ENCODE measurements at regions not wholly inside any gene's neighbourhood (a gene's known extent, or its start where the extent isn't known, plus 50 kb on each side); places are given as distances from the start of the nearest gene placed in this dataset.

GRCh38 chrX:30015440-30015839 lies 199.9 kb upstream of the MAGEB2 start:
- POLR2A ChIA-PET, result no interaction called here
- no peak overlapping the region for H3K9ac ChIP-seq
- H2AFZ ChIP-seq (ENCODE audit: low read depth), result no peak overlapping the region
- 13% methylated on average over 3 of the region's 3 CpGs for WGBS (ENCODE audit: low lambda C conversion rate)
- no peak for DNase-seq
- no peak overlapping the region for H3K27ac ChIP-seq (ENCODE audit: low read depth in 2 of 2, low read length in 1 of 2)
- no peak overlapping the region for H3K4me2 ChIP-seq
- no peaks in the 10 kb centered on the region for H4K20me1 ChIP-seq (ENCODE audit: insufficient read depth)
- H3K9me2 ChIP-seq, result no peaks in the 10 kb centered on the region
- H3K9me3 ChIP-seq, result no peaks in the 10 kb centered on the region
- TF ChIP-seq GATA2 (CRISPR knock-in tag; IDR thresholded peaks at IDR 0.05) (no peak), SMC3 (IDR thresholded peaks at IDR 0.05; ENCODE audit: low read depth, low read length) (no peak), TCF12 (IDR thresholded peaks at IDR 0.05) (no peak), TAF1 (IDR thresholded peaks at IDR 0.05; ENCODE audit: borderline replicate concordance, low read depth, low read length) (no peak), FOXM1 (IDR thresholded peaks at IDR 0.05; ENCODE audit: low read depth) (no peak), ELF1 (IDR thresholded peaks at IDR 0.05) (no peak), RAD21 (IDR thresholded peaks at IDR 0.05; ENCODE audit: low read length) (no peak)
- H3K4me3 ChIP-seq (ENCODE audit: low read depth in 2 of 2, low read length in 1 of 2), result no peak overlapping the region
- no peaks in the 10 kb centered on the region; the same call in 1 of the 2 replicates for H3K27me3 ChIP-seq (ENCODE audit: insufficient read depth)
- H3K79me2 ChIP-seq (ENCODE audit: insufficient read depth), result no peaks in the 10 kb centered on the region
- H3K36me3 ChIP-seq (replicated peaks in 1 of 2; ENCODE audit: control insufficient read depth in 1 of 2, insufficient read depth in 2 of 2, low read length in 1 of 2), result no peaks in the 10 kb centered on the region
- no peaks in the 10 kb centered on the region for H3K4me1 ChIP-seq (ENCODE audit: control insufficient read depth in 1 of 2, insufficient read depth in 2 of 2, low read depth in 1 of 2, low read length in 1 of 2)
- H3F3A ChIP-seq (replicated peaks; ENCODE audit: insufficient read depth), result no peaks in the 10 kb centered on the region
- CTCF ChIA-PET, result no interaction called here

GRCh38 chrX:30027636-30028035 lies 187.7 kb upstream of the MAGEB2 start:
- H3K36me3 ChIP-seq (replicated peaks in 1 of 2; ENCODE audit: control insufficient read depth in 1 of 2, insufficient read depth in 2 of 2, low read length in 1 of 2), result no peaks in the 10 kb centered on the region
- no peaks in the 10 kb centered on the region for H3K27me3 ChIP-seq (ENCODE audit: insufficient read depth)
- DNase-seq, result no peak
- no peak overlapping the region for H2AFZ ChIP-seq (ENCODE audit: low read depth)
- no peaks in the 10 kb centered on the region for H3K9me3 ChIP-seq
- H4K20me1 ChIP-seq (ENCODE audit: insufficient read depth), result no peaks in the 10 kb centered on the region
- 10% methylated on average over 2 of the region's 2 CpGs for WGBS (ENCODE audit: low lambda C conversion rate)
- no peaks in the 10 kb centered on the region for H3K9me2 ChIP-seq
- no peak overlapping the region for H3K4me3 ChIP-seq (ENCODE audit: low read depth in 2 of 2, low read length in 1 of 2)
- ChIA-PET CTCF (no interaction called here), POLR2A (no interaction called here)
- H3K4me1 ChIP-seq (ENCODE audit: control insufficient read depth in 1 of 2, insufficient read depth in 2 of 2, low read depth in 1 of 2, low read length in 1 of 2), result no peaks in the 10 kb centered on the region; a peak in 1 of 4 replicates
- H3K9ac ChIP-seq, result no peak overlapping the region
- no peaks in the 10 kb centered on the region for H3K79me2 ChIP-seq (ENCODE audit: insufficient read depth)
- H3K4me2 ChIP-seq, result no peak overlapping the region
- no peak overlapping the region for H3K27ac ChIP-seq (ENCODE audit: low read depth in 2 of 2, low read length in 1 of 2)
- peaks cover 12% of the 10 kb centered on the region for H3F3A ChIP-seq (replicated peaks; ENCODE audit: insufficient read depth)
- TF ChIP-seq USF2 (IDR thresholded peaks at IDR 0.05; ENCODE audit: borderline replicate concordance, low read depth, low read length), result no peak
- no peak for TF ChIP-seq SIN3A (IDR thresholded peaks at IDR 0.05; ENCODE audit: borderline replicate concordance, low read depth, low read length)
- no peak for TF ChIP-seq FOXJ3 (CRISPR knock-in tag; IDR thresholded peaks at IDR 0.05)
- TF ChIP-seq, protein P1, sequence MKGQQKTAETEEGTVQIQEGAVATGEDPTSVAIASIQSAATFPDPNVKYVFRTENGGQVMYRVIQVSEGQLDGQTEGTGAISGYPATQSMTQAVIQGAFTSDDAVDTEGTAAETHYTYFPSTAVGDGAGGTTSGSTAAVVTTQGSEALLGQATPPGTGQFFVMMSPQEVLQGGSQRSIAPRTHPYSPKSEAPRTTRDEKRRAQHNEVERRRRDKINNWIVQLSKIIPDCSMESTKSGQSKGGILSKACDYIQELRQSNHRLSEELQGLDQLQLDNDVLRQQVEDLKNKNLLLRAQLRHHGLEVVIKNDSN (IDR thresholded peaks at IDR 0.05; ENCODE audit: borderline replicate concordance, low read depth), result no peak
- no peak for TF ChIP-seq EP300 (IDR thresholded peaks at IDR 0.05; ENCODE audit: borderline replicate concordance in 1 of 2, low read depth in 1 of 2, low read length in 1 of 2)
- TF ChIP-seq, protein P2, sequence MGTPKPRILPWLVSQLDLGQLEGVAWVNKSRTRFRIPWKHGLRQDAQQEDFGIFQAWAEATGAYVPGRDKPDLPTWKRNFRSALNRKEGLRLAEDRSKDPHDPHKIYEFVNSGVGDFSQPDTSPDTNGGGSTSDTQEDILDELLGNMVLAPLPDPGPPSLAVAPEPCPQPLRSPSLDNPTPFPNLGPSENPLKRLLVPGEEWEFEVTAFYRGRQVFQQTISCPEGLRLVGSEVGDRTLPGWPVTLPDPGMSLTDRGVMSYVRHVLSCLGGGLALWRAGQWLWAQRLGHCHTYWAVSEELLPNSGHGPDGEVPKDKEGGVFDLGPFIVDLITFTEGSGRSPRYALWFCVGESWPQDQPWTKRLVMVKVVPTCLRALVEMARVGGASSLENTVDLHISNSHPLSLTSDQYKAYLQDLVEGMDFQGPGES (IDR thresholded peaks at IDR 0.05; ENCODE audit: low read depth, low read length), result no peak
- TF ChIP-seq YY1 (IDR thresholded peaks at IDR 0.05; ENCODE audit: low read depth), result no peak
- TF ChIP-seq FOXM1 (IDR thresholded peaks at IDR 0.05; ENCODE audit: low read depth), result no peak
- TF ChIP-seq, protein P3, sequence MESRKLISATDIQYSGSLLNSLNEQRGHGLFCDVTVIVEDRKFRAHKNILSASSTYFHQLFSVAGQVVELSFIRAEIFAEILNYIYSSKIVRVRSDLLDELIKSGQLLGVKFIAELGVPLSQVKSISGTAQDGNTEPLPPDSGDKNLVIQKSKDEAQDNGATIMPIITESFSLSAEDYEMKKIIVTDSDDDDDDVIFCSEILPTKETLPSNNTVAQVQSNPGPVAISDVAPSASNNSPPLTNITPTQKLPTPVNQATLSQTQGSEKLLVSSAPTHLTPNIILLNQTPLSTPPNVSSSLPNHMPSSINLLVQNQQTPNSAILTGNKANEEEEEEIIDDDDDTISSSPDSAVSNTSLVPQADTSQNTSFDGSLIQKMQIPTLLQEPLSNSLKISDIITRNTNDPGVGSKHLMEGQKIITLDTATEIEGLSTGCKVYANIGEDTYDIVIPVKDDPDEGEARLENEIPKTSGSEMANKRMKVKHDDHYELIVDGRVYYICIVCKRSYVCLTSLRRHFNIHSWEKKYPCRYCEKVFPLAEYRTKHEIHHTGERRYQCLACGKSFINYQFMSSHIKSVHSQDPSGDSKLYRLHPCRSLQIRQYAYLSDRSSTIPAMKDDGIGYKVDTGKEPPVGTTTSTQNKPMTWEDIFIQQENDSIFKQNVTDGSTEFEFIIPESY (IDR thresholded peaks at IDR 0.05; ENCODE audit: borderline replicate concordance, low read depth), result no peak
- TF ChIP-seq FOSL2 (IDR thresholded peaks at IDR 0.05; ENCODE audit: borderline replicate concordance, low read depth), result no peak
- TF ChIP-seq TEAD4 (IDR thresholded peaks at IDR 0.05; ENCODE audit: borderline replicate concordance, insufficient read depth), result no peak
- TF ChIP-seq, protein P4, sequence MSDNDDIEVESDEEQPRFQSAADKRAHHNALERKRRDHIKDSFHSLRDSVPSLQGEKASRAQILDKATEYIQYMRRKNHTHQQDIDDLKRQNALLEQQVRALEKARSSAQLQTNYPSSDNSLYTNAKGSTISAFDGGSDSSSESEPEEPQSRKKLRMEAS (IDR thresholded peaks at IDR 0.05; ENCODE audit: low read depth), result no peak
- TF ChIP-seq NRF1 (IDR thresholded peaks at IDR 0.05; ENCODE audit: low read depth, low read length), result no peak
- TF ChIP-seq JUND (IDR thresholded peaks at IDR 0.05), result no peak
- no peak for TF ChIP-seq RAD21 (IDR thresholded peaks at IDR 0.05; ENCODE audit: low read length)
- TF ChIP-seq GABPA (IDR thresholded peaks at IDR 0.05; ENCODE audit: low read depth), result no peak
- no peak for TF ChIP-seq NFIC (IDR thresholded peaks at IDR 0.05; ENCODE audit: borderline replicate concordance)
- no peak for TF ChIP-seq RFX5 (IDR thresholded peaks at IDR 0.05; ENCODE audit: low read length)
- no peak for TF ChIP-seq GATA2 (CRISPR knock-in tag; IDR thresholded peaks at IDR 0.05)

Measured in SK-N-SH (cell line).